Trophoblast cell (in vitro differentiated cells and primary cell): ENCODE measurements at regions not wholly inside any gene's neighbourhood (a gene's known extent, or its start where the extent isn't known, plus 50 kb on each side); places are given as distances from the start of the nearest gene placed in this dataset.

ENCODE experiments used
- DNase-seq, 2 donors: peaks; one replicate each; pipeline ENCODE4 v3.0.0-alpha.2; 2016
- H2AFZ ChIP-seq: 2 replicates; pipeline ENCODE4 v1.6.1; 2013; ENCODE audit warnings: low read length, moderate library complexity, mild to moderate bottlenecking; ENCODE audit not compliant: insufficient read depth, poor library complexity
- H2AK5ac ChIP-seq: 2 replicates; pipeline ENCODE4 v1.6.1; 2013; ENCODE audit warnings: mild to moderate bottlenecking, low read length
- H2BK120ac ChIP-seq: 2 replicates; pipeline ENCODE4 v1.6.1; 2013; ENCODE audit warnings: low read length, mild to moderate bottlenecking, moderate library complexity; ENCODE audit not compliant: insufficient read depth, poor library complexity
- H2BK12ac ChIP-seq: 2 replicates; pipeline ENCODE4 v1.6.1; 2013; ENCODE audit warnings: mild to moderate bottlenecking, low read length, moderate library complexity
- H2BK5ac ChIP-seq: 2 replicates; pipeline ENCODE4 v1.6.1; 2013; ENCODE audit warnings: low read length, low read depth, moderate library complexity, mild to moderate bottlenecking; ENCODE audit not compliant: poor library complexity
- H3K14ac ChIP-seq: 2 replicates; pipeline ENCODE4 v1.6.1; 2013; ENCODE audit warnings: mild to moderate bottlenecking, low read length
- H3K18ac ChIP-seq: 2 replicates; pipeline ENCODE4 v1.6.1; 2013; ENCODE audit warnings: mild to moderate bottlenecking, low read length
- H3K23ac ChIP-seq: 2 replicates; pipeline ENCODE4 v1.6.1; 2013; ENCODE audit warnings: low read length
- H3K27ac ChIP-seq: 2 replicates; pipeline ENCODE4 v1.5.1; 2013; ENCODE audit warnings: low read depth, mild to moderate bottlenecking, inconsistent platforms, low read length, moderate library complexity
- H3K27me3 ChIP-seq: 2 replicates; pipeline ENCODE4 v1.6.1; 2013; ENCODE audit warnings: inconsistent platforms, mild to moderate bottlenecking, low read length, moderate library complexity; ENCODE audit not compliant: insufficient read depth
- H3K36me3 ChIP-seq, 2 experiments: 1 replicate in 1 of 2; 2 replicates in 1 of 2; pipeline ENCODE4 v1.6.1; 2013; ENCODE audit warnings: low read length in 2 of 2, mild to moderate bottlenecking in 2 of 2, moderate library complexity in 1 of 2; ENCODE audit not compliant: insufficient read depth in 2 of 2, control insufficient read depth in 1 of 2
- H3K4ac ChIP-seq: 2 replicates; pipeline ENCODE4 v1.6.1; 2013; ENCODE audit warnings: low read depth, mild to moderate bottlenecking, low read length, moderate library complexity
- H3K4me1 ChIP-seq, 2 experiments: 1 replicate in 1 of 2; 2 replicates in 1 of 2; pipeline ENCODE4 v1.6.1; 2013; ENCODE audit warnings: low read length in 2 of 2, mild to moderate bottlenecking in 2 of 2, moderate library complexity in 1 of 2; ENCODE audit not compliant: insufficient read depth in 2 of 2, control insufficient read depth in 1 of 2
- H3K4me2 ChIP-seq: 2 replicates; pipeline ENCODE4 v1.6.1; 2013; ENCODE audit warnings: inconsistent platforms, mild to moderate bottlenecking, low read length, moderate library complexity
- H3K4me3 ChIP-seq: 2 replicates; pipeline ENCODE4 v1.5.1; 2013; ENCODE audit warnings: mild to moderate bottlenecking, low read depth, low read length, inconsistent platforms
- H3K79me1 ChIP-seq: one replicate; pipeline ENCODE4 v1.6.1; 2013; ENCODE audit warnings: low read length
- H3K79me2 ChIP-seq: 2 replicates; pipeline ENCODE4 v1.6.1; 2013; ENCODE audit warnings: low read length, mild to moderate bottlenecking; ENCODE audit not compliant: control insufficient read depth, insufficient read depth, poor library complexity
- H3K9ac ChIP-seq: 2 replicates; pipeline ENCODE4 v1.6.1; 2013; ENCODE audit warnings: mild to moderate bottlenecking, low read length
- H3K9me3 ChIP-seq: 2 replicates; pipeline ENCODE4 v1.6.1; 2013; ENCODE audit warnings: low read depth, mild to moderate bottlenecking, control low read depth, inconsistent platforms, low read length; ENCODE audit not compliant: insufficient read depth
- H4K12ac ChIP-seq: 2 replicates; pipeline ENCODE4 v1.6.1; 2013; ENCODE audit warnings: low read depth, mild to moderate bottlenecking, low read length, moderate library complexity
- H4K8ac ChIP-seq: 2 replicates; pipeline ENCODE4 v1.6.1; 2013; ENCODE audit warnings: low read depth, mild to moderate bottlenecking, low read length, moderate library complexity
- H4K91ac ChIP-seq: one replicate; pipeline ENCODE4 v1.6.1; 2013; ENCODE audit warnings: low read depth, mild to moderate bottlenecking, low read length, moderate library complexity
- WGBS: extraction: QIAGEN DNeasy Blood & Tissue Kit; methylation state at CpG from one replicate; pipeline ENCODE4 v1.1.7; 2013; ENCODE audit warnings: missing lambda C conversion rate; ENCODE audit not compliant: insufficient read length, insufficient coverage; ENCODE audit errors: extremely low coverage; 5-methylcytosine and 5-hydroxymethylcytosine counted together

DNA sequence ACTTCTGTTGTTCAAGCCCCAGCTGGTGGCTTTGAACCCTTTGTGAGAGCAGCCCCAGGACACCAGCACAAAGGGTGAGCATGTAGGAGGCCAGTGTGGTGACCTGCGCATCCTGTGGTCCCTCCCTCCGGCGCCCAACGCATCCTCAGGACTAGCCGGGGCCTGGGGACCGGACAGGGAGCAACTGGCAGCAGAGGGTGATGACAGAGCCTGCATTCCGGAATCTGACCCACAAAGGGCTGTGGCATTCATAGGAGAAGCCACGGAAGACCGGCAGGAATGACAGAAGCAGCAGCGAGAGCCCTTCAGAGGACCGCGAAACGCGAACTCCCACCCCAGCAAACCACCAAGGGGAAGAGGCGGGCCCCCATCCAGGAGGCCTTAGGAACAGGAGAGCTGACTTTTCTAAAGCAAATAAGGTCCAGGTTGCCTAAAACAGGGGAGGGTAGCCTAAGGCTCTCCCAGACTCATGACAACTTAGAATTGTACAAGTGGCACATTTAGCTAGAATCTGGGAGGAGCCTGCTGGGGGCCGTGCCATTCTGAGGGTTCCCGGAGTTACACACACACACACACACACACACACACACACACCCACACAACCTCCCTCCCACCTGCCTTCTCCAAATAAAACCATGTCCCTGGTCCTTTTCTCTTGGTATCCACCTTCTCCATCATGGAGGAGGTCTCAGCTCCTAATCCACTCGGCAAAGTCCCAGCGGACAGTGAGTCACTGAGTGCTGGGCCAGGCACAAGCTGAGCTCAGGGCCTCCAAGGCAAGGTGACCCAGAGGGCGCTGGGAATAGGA lies 232.7 kb downstream of the CTTN start:
- no peaks in the 10 kb centered on the region for H3K36me3 ChIP-seq

DNA sequence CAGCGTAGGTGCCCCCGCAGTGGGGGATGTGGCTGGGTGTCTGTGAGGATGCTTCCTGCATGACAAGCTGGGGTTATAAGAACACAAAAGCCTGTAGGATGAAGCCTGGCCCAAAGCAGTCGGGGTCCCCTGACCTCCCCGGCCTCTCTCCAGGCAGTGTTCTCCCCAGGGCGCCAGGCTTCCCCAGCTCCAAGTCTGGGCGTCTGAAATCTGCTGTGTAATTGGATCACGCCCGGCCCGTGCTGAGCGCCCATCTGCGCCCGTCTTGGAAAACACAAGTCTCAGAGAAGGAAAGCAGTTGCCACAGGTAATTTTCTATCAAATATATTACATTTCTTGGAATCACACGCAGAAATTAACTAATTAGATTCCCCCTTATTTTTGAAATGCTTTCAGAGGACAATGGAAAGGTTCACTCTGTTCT lies 233.3 kb downstream of the CTTN start:
- Histone ChIP-seq H3K36me3 (no peaks in the 10 kb centered on the region), H3K18ac (no peak overlapping the region), H2BK120ac (no peak overlapping the region), H4K12ac (no peak overlapping the region), H3K27me3 (no peaks in the 10 kb centered on the region), H3K9me3 (no peaks in the 10 kb centered on the region), H3K4me3 (peak overlapping the region; percentile 32), H2BK5ac (no peak overlapping the region), H2BK12ac (no peak overlapping the region), H3K4me2 (no peak overlapping the region), H3K4me1 (no peaks in the 10 kb centered on the region), H2AFZ (no peak overlapping the region), H3K14ac (no peak overlapping the region), H3K4ac (no peak overlapping the region), H4K91ac (no peak overlapping the region), H2AK5ac (no peak overlapping the region), H3K27ac (no peak overlapping the region), H4K8ac (no peak overlapping the region), H3K79me1 (no peaks in the 10 kb centered on the region), H3K9ac (no peak overlapping the region), H3K79me2 (no peaks in the 10 kb centered on the region), H3K23ac (no peak overlapping the region)
- DNase-seq = no peak
- whole genome bisulfite sequencing = no CpG with 5 or more reads among the region's 13 CpGs

More for the DNA sequence above, 232.7 kb downstream of the CTTN start:
- Histone ChIP-seq H4K12ac (no peak overlapping the region), H3K4me3 (peak overlapping the region; percentile 32), H2AFZ (no peak overlapping the region), H3K27me3 (no peaks in the 10 kb centered on the region), H2BK12ac (no peak overlapping the region), H2BK5ac (no peak overlapping the region), H3K23ac (no peak overlapping the region), H3K18ac (no peak overlapping the region), H3K27ac (no peak overlapping the region), H2AK5ac (no peak overlapping the region), H3K4me2 (no peak overlapping the region), H3K9me3 (no peaks in the 10 kb centered on the region), H4K91ac (no peak overlapping the region), H3K79me1 (no peaks in the 10 kb centered on the region), H2BK120ac (no peak overlapping the region), H3K79me2 (no peaks in the 10 kb centered on the region), H3K14ac (no peak overlapping the region), H3K4ac (no peak overlapping the region), H3K4me1 (no peaks in the 10 kb centered on the region), H3K9ac (no peak overlapping the region), H4K8ac (no peak overlapping the region)
- DNase-seq = no peak
- no CpG with 5 or more reads among the region's 20 CpGs for WGBS

DNA sequence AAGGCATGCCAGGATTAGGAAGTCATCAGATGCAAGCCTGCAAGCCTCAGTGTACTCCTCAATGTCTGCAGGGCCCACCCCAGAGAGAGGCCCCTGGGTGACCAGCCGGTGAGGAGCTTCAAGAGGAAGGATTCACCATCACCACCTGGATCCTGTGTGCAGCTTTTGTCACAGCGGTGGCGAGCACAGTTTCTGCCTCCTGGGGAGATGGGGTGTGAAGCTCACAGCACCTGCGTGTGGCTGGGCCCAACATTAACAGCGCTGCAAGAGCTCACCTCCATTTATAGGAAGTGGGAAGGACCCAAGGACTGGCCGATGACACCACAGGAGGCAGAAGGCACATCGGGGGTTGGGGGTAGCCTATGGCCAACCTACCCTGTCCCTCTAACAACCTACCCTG lies 235.3 kb downstream of the CTTN start:
- no peaks in the 10 kb centered on the region for H3K79me1 ChIP-seq
- no peak overlapping the region for H3K14ac ChIP-seq
- no peak overlapping the region for H2BK5ac ChIP-seq
- WGBS = no CpG with 5 or more reads among the region's 7 CpGs
- no peak overlapping the region for H2AFZ ChIP-seq
- no peaks in the 10 kb centered on the region for H3K36me3 ChIP-seq
- no peak overlapping the region for H2BK12ac ChIP-seq
- H3K79me2 ChIP-seq = no peaks in the 10 kb centered on the region
- H4K91ac ChIP-seq = no peak overlapping the region
- no peak overlapping the region for H3K4ac ChIP-seq
- no peak overlapping the region for H4K12ac ChIP-seq
- H3K23ac ChIP-seq = no peak overlapping the region
- H3K27ac ChIP-seq = no peak overlapping the region
- no peaks in the 10 kb centered on the region for H3K27me3 ChIP-seq
- no peak overlapping the region for H3K4me2 ChIP-seq
- H3K18ac ChIP-seq = no peak overlapping the region
- H3K4me3 ChIP-seq = no peak overlapping the region
- no peak overlapping the region for H3K9ac ChIP-seq
- no peaks in the 10 kb centered on the region for H3K4me1 ChIP-seq
- H4K8ac ChIP-seq = no peak overlapping the region
- H2AK5ac ChIP-seq = no peak overlapping the region
- no peak overlapping the region for H2BK120ac ChIP-seq
- DNase-seq = no peak
- H3K9me3 ChIP-seq = no peaks in the 10 kb centered on the region

DNA sequence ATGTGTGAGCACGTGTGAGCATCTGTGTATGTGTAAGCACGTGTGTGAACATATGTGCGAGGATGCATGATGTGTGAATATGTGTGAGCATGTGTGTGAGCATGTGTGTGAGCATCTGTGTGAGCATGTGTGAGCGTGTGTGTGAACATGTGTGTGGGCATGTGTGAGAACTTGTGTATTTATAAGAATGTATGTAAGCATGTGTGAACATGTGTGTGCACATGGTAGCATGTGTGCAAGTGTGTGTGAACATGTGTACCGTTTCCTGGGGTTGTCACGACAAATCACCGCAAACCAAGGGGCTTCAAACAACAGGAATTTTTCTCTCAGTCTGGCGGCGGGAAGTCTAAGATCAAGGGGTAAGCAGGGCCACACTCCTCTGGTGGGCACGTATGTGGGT lies 238.3 kb downstream of the CTTN start:
- H3K27ac ChIP-seq = no peak overlapping the region
- H4K91ac ChIP-seq = no peak overlapping the region
- DNase-seq = no peak
- H3K36me3 ChIP-seq = no peaks in the 10 kb centered on the region
- no peaks in the 10 kb centered on the region for H3K27me3 ChIP-seq
- no peak overlapping the region for H2AK5ac ChIP-seq
- no peak overlapping the region for H2BK120ac ChIP-seq
- H3K14ac ChIP-seq = no peak overlapping the region
- no CpG with 5 or more reads among the region's 10 CpGs for WGBS
- H3K79me1 ChIP-seq = no peaks in the 10 kb centered on the region
- no peak overlapping the region for H3K23ac ChIP-seq
- H4K12ac ChIP-seq = no peak overlapping the region
- H3K18ac ChIP-seq = no peak overlapping the region
- no peak overlapping the region for H2BK5ac ChIP-seq
- H2AFZ ChIP-seq = no peak overlapping the region
- no peak overlapping the region for H3K4me2 ChIP-seq
- no peaks in the 10 kb centered on the region for H3K9me3 ChIP-seq
- peak overlapping the region; percentile 7 for H3K4me3 ChIP-seq
- H3K4ac ChIP-seq = no peak overlapping the region
- no peak overlapping the region for H4K8ac ChIP-seq
- H2BK12ac ChIP-seq = no peak overlapping the region
- H3K9ac ChIP-seq = no peak overlapping the region
- H3K79me2 ChIP-seq = no peaks in the 10 kb centered on the region
- no peaks in the 10 kb centered on the region for H3K4me1 ChIP-seq
